ENCODE measurements at regions not wholly inside any gene's neighbourhood (a gene's known extent, or its start where the extent isn't known, plus 50 kb on each side); places are given as distances from the start of the nearest gene placed in this dataset.

DNA sequence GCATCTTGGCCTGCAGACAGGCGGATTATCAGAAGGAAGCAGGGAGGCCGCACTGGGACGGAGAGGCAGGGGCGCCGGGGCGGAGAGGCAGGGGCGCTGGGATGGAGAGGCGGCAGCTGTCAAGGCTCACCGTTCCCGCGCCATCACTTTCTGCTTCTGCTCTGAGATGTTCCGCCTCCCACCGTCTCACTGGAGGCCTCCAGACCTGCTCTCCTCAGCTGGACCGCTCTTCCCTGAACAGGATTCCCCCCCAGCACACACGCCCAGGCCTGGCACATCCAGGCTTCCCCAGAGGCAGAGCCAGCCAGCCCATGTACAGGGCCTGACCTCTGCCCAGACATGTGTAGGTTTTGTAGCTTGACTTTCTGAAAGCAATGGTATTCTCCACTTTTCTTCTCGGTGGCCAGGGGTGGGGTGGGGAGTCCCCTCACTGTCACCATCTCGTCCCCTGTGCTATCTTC is 84.1 kb downstream of the RIPK4 start:
- 78 to 100% methylated on average over 1 to 17 of the region's 17 CpGs for WGBS, 2 experiments (ENCODE audit: insufficient coverage in 1 of 2, insufficient read length in 1 of 2)
- H3K4me3 Mint-ChIP-seq, result no peak overlapping the region
- H3K4me1 ChIP-seq (ENCODE audit: control insufficient read depth, insufficient read depth, low read length), result peaks cover 10% of the 10 kb centered on the region
- H3K27ac Mint-ChIP-seq, result no peak overlapping the region
- no peaks in the 10 kb centered on the region for H3K36me3 Mint-ChIP-seq (ENCODE audit: low read depth)
- no peaks in the 10 kb centered on the region for H3K9me3 ChIP-seq (ENCODE audit: control insufficient read depth, low read length)
- no peaks in the 10 kb centered on the region for H3K36me3 ChIP-seq (ENCODE audit: control insufficient read depth, insufficient read depth, low read length)
- H3K27me3 ChIP-seq (ENCODE audit: control insufficient read depth, insufficient read depth, low read length, poor library complexity, severe bottlenecking), result no peaks in the 10 kb centered on the region
- peaks cover under 1% of the 10 kb centered on the region for H3K9me3 Mint-ChIP-seq
- H3K4me3 ChIP-seq (ENCODE audit: low read length), result no peak overlapping the region
- DNase-seq, result peak; percentile 42
- H3K27me3 Mint-ChIP-seq (ENCODE audit: insufficient read depth), result no peaks in the 10 kb centered on the region
- peaks cover 29% of the 10 kb centered on the region for H3K4me1 Mint-ChIP-seq
- TF ChIP-seq CTCF (conservative IDR thresholded peaks at IDR 0.05), result no peak
- no peak overlapping the region for H3K27ac ChIP-seq (ENCODE audit: low read depth, low read length)
- no peak overlapping the region for H3K9ac ChIP-seq (ENCODE audit: extremely low read depth, low read length, poor library complexity, severe bottlenecking)

DNA sequence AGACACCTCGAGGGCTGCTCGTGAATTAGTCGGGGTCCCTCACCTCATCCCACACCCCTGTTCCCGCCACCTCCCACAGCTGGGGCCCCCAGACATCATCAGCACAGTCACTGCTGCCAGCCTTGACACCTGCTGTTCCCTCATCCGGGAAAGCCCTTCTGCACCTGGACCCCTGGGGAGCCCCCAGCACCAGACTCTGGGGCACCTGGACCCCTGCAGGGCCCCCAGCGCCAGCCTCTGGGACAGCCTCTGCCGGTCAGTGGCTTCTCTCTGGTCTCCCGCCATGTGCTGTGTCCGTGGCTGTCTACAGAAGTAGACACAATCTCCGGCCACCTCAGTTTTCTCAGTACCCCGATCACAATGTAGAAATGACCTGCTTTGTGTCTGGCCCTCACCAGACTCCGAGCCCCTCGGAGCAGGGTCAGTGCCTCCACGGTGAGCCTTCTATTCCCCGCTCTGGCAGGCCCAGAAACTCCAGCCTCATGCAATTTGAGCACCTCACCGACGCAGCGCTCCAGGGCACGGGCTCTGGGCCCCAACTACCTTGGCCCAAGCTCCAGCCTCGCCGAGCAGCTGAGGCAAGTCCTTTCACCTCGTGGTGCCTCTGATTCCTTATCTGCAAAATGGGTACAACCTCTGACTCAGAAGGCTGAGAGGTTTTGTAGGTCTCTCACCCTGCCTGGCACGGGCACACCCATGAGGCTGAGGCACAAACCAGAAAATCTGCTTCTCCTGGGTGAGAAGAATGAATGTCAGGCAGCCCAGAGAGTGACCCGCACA is 84.7 kb downstream of the RIPK4 start:
- no peak overlapping the region for H3K9ac ChIP-seq (ENCODE audit: extremely low read depth, low read length, poor library complexity, severe bottlenecking)
- peak; percentile 40 for DNase-seq
- H3K36me3 ChIP-seq (ENCODE audit: control insufficient read depth, insufficient read depth, low read length), result no peaks in the 10 kb centered on the region
- H3K4me1 ChIP-seq (ENCODE audit: control insufficient read depth, insufficient read depth, low read length), result peaks cover 11% of the 10 kb centered on the region
- H3K9me3 ChIP-seq (ENCODE audit: control insufficient read depth, low read length), result no peaks in the 10 kb centered on the region
- TF ChIP-seq CTCF (conservative IDR thresholded peaks at IDR 0.05), result no peak
- no peaks in the 10 kb centered on the region for H3K27me3 ChIP-seq (ENCODE audit: control insufficient read depth, insufficient read depth, low read length, poor library complexity, severe bottlenecking)
- Mint-ChIP-seq H3K9me3 (peaks cover 4% of the 10 kb centered on the region), H3K36me3 (ENCODE audit: low read depth) (no peaks in the 10 kb centered on the region), H3K27ac (no peak overlapping the region), H3K4me3 (no peak overlapping the region), H3K27me3 (ENCODE audit: insufficient read depth) (no peaks in the 10 kb centered on the region), H3K4me1 (peaks cover 33% of the 10 kb centered on the region)
- H3K4me3 ChIP-seq (ENCODE audit: low read length), result no peak overlapping the region
- WGBS, 2 experiments (ENCODE audit: insufficient coverage in 1 of 2, insufficient read length in 1 of 2), result 90 to 93% methylated on average over 11 to 24 of the region's 24 CpGs
- H3K27ac ChIP-seq (ENCODE audit: low read depth, low read length), result no peak overlapping the region

- no peak overlapping the region for H3K27ac ChIP-seq (ENCODE audit: low read depth, low read length)
- no peak overlapping the region for H3K4me3 Mint-ChIP-seq
- no peak for TF ChIP-seq CTCF (conservative IDR thresholded peaks at IDR 0.05)
- H3K36me3 ChIP-seq (ENCODE audit: control insufficient read depth, insufficient read depth, low read length), result no peaks in the 10 kb centered on the region
- no peaks in the 10 kb centered on the region for H3K36me3 Mint-ChIP-seq (ENCODE audit: low read depth)
- no peaks in the 10 kb centered on the region for H3K27me3 Mint-ChIP-seq (ENCODE audit: insufficient read depth)
- H3K4me3 ChIP-seq (ENCODE audit: low read length), result no peak overlapping the region
- WGBS, 2 experiments (ENCODE audit: insufficient coverage in 1 of 2, insufficient read length in 1 of 2), result 89 to 97% methylated on average over 11 to 20 of the region's 20 CpGs
- H3K9ac ChIP-seq (ENCODE audit: extremely low read depth, low read length, poor library complexity, severe bottlenecking), result no peak overlapping the region
- H3K4me1 ChIP-seq (ENCODE audit: control insufficient read depth, insufficient read depth, low read length), result peaks cover 11% of the 10 kb centered on the region
- peaks cover 33% of the 10 kb centered on the region for H3K4me1 Mint-ChIP-seq
- peaks cover 4% of the 10 kb centered on the region for H3K9me3 Mint-ChIP-seq
- no peaks in the 10 kb centered on the region for H3K27me3 ChIP-seq (ENCODE audit: control insufficient read depth, insufficient read depth, low read length, poor library complexity, severe bottlenecking)
- no peaks in the 10 kb centered on the region for H3K9me3 ChIP-seq (ENCODE audit: control insufficient read depth, low read length)
- DNase-seq, result peak; percentile 52
- no peak overlapping the region for H3K27ac Mint-ChIP-seq
Observed at GRCh38 chr21:41681348-41681801, 85.5 kb downstream of the RIPK4 start.
